ENCODE measurements at regions not wholly inside any gene's neighbourhood (a gene's known extent, or its start where the extent isn't known, plus 50 kb on each side); places are given as distances from the start of the nearest gene placed in this dataset.

DNA sequence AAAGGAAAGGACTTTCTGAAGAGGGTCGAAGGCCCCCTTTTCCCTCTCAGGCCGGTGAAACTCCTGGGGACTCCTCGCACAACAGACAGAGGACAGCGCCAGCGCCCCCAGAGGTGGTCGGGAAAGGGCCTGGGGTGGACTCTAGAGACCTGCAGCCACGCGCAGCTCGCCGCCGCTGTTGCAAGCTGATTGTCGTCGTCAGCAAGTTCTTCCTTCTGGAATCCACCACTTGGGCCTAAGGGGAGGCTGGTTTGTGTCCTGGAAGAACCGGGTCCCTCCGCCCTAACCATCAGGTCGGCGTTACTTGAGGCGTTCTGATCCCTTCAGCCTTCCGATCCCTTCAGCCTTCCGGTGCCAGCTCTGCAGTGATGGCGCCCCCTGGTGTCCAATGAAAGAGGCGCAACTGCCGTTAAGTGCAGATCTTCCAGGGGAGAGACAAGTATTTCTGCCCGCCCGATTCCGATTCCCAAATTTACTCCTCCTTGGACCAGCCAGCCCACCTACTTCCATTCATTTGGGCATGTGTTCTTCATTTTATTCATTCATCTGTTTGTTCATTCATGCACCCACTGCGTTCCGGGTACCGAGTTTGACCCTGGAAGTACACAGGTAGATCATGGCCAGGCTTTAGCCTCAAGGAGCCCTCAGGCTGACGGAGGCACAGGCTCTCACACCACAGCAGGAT, 77.2 kb upstream of the SLC6A11 start:
- DNase-seq, result peak in 13 of 14 donors; percentile 9 to 70 (median 36)

DNA sequence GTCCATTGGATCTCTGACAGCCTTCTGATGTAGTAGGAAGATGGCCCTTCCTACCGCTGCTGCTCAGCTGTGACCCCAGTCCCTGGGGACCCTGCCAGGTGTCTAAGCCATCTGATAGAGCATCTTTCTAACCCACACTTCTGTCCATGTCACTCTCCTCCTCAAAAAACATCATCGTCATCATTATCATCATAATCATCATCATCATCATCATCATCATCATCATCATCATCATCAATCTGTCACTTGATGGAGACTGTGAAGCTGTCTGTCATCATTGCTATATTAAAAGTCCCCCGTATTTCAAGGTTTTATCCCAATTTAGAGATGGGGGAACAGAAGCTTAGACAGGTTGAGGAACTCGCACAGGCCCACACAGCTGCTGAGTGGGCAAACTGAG, 75.1 kb upstream of the SLC6A11 start:
- DNase-seq, result no peak

DNA sequence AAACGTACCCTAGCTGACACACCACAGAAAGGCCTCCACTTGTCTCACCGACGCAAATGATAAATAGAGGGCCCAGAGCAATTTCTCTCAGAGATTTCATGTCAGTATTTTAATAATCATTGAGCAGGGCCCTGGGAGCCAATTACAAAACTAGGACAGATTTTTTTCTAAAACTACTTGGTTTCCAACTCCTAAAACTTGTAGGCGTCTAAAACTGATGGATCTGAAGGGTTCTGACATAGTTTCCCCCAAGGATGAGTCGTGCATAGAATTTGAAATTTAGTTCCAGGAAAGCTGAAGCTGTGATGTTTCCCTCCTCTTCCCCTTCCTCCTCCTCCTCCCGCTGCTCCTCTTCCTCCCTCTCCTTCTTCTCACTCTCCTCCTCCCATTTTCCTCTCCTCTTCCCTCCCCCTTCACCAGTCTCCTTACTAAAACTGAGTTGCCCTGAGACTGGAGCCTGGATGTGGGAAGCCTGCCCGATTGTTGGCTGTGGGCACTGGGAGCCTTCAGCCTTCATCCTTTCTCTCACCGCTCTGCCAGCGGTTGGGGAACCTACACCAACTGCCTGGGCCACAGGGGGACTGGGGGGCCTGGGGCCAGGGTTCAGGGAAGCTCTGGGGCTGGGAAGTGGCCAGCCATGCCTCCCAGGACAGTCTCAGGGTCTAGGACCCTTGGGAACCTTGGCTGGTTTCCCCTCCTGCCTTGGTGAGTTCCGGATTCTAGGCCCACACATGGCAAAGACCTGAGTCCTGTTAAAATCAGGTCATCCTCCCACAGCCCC, 73.9 kb upstream of the SLC6A11 start:
- DNase-seq, result no peak

DNA sequence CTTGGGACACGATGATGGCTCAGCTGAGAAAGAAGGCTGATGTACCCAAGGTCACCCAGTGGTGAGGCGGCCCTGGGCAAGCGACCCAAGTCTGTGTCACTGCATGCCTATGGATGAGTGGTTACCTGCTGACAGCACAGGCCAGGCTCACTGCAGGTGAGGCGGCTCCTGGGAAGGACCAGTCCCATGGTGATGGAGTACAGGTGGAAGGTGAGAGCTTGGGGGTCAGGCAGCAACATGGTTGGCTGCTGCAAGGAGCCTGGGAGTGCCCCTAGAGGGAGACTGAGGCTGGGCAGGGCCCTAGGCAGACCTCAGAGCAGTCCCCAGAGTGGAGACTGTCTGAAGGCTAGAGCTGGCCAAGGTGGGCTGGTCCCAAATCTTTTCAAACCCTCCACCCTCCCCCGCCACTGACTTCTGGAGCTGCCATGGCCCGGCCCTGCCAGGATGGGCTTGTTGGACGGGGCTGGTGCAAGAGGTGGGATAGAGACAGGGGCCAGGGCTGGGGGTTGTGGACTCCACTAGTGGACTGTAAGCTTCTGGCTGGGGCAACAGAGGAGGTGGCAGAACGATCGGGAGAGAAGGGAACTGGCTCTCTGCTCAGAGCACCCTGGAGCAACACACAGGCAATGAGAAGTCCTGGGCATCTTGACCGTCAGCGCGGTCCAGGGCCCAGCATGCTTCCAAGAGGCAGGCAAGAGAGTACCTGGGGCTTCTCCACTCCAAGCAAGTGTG, 72.5 kb upstream of the SLC6A11 start:
- DNase-seq, result no peak

DNA sequence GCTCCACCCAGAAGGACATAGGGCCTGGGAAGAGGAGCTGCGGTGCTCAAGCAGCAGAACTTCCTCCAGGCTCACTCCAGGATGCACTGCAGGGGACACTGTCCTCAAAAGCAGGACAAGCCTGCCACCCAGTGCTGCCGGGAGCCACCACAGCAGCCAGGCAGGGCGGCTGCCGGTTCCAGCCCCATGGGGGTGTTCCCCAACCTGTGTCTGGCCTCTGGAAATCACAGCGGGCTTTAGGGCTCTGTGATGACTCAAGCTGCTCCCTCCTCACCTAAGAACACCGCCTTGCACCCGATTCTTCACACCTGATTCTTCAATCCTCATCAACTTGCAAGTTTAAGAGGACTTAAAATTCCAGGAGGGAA, 71.9 kb upstream of the SLC6A11 start:
- DNase-seq, result no peak

DNA sequence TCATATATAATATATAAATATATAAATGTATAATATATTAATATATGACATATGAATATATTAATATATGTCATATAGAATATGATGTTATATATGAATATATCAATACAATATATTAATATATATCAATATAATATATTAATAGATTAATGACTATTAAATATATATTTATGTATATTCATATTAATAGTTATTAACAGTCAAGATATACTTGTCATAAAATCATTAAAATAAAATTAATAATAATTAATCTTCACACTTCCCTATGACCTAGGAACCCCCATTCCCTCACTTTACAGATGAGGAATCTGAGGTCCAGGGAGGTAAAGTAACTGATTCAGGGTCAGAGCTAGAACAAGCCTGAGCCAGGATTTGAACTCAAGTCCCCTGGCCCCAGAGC, 70.6 kb upstream of the SLC6A11 start:
- DNase-seq, result no peak

DNA sequence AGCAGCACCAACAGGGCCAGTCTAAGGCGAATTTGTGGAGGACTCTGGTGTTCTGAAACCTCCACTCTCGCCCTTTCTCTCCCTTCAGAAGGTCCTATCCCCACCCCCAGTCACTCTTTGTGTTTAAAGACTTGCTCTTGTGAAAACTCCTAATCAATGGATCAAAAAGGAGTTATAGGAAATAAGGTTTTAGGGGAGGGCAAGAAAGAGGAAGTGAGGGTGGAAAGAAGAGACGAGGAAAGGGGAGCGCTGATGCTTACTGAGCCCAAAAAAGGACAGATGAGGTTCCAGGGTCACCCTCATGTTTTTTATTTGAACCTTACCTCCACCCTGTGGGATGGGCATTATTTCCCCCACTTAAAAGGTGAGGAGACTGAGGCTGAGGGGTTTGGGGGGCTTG, 70.0 kb upstream of the SLC6A11 start:
- no peak for DNase-seq

DNA sequence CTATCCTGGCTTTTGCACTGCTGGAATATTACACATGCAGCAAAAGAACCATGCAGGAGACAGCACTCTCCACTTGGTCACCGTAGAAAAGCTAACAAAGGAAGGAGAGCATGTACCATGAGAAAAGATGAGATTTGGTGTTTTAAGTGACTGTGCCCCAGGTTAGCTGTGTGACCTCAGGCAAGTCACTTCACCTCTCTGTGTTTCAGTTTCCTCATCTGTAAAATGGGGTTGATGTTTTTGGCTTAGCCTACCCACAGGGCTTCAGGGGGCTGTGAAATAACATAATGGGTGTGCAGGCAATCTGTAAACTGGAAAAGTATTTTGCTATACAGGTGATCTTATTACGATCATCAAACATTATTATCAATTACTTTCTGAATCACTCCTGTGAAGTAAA, 69.3 kb upstream of the SLC6A11 start:
- no peak for DNase-seq

DNA sequence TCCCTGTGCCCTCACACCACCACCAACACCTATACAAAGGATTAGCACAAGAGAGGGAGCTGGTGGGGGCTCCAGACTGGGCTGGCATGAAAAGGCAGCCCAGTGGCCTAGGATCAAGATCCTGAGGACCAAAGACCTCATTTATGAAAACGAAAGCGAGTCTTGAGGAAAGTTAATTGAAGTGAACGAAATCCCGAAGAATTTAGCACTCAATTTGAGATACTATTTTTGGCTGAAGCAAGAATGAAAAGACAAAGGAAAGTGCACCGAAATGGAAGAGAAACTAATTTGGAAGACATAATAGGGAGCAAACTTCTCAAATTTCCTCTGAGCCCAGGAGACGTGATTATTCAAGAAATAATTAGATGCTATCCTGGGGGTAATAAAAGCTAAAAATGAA, 68.7 kb upstream of the SLC6A11 start:
- DNase-seq, result no peak

DNA sequence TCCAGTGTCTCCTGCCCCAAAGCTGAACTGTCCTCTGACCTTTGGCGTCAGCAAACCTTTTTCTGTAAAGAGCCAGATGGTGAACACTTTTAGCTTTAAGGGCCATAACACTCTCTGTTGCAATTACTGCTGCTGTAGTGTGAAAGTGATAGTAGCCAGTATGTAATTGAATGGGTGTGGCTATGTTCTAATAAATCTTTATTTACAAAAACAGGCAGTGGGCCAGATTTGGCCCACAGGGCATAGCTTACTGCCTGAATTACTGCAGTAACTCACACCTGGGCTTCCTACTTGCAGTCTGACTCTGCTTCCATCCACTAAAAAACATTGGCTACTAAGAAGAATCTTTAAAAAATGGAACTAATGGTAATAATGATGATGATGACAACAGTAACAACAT, 68.0 kb upstream of the SLC6A11 start:
- no peak for DNase-seq

DNA sequence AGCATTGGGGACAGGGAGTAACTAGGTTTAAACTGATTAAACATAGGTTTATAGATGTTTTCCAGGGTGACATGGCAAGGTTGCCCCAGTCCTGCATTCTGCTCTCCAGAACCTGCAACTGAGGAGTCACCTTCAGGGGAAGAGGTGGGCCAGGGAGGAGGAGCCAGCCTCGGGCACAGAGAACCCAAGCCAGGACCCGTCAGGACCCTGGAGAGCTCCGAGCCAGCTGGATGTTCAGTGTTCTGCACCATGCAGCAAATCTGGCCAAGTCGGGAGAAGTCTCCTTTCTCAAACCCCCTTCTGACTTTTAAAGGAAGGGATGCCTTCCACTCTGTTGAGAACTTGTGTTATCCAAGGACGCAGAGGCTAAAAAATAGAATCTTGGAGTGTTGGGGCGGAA, 62.1 kb upstream of the SLC6A11 start:
- DNase-seq, result no peak

DNA sequence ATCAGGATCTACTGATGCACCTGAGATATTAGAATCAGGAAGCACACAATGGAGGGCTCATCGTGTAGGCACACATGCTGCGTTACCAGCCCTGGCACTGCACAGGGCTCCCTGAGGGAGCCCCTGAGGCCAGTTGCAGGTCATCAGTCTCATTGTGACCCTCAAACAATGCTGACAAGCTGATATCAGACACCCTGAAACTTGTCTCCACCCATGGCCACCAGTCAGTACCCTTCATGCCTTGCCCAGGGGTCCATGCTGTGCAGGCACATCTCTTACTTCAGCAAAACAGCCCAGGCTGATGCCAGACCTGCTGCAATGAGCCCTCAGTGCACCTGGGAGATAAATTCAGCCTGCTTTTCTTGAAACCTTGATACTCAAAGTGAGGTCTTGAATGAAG, 59.5 kb upstream of the SLC6A11 start:
- no peak for DNase-seq

DNA sequence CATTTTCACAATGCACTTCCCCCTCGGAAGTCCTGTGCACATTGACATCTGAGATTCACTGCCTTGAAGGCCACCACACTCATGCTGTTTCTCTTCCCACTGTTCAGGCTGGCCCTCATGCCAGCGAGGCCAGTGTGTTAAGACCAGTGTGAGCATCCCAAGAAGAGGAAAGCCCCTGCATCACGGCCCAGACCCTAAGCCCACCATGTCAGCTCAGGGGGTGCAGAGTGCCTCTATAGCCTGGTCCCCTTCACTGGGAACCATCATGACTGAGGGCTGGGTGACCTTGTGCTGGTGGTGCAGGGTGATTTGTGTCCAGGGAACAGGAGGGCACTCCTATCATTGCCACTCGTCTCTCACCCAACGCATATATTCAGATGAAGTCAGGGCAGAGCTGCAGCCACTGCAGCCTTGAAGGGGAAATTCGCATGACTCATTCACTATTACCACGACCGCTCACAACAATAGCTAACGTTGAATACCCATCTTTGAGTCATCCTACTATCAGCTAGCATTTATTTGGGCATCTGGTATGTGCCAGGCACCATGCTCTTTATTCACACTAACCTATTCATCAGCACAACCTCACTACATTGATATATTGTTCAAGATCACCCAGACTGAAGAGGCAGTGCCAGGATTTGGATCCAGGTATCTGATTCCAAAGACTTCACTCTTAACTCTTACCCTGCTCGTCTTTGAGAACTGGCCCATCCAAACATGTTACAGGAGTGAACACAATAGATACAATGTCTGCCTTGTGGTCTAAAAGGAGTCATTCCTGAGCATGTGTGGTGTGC, 58.8 kb upstream of the SLC6A11 start:
- no peak for DNase-seq

DNA sequence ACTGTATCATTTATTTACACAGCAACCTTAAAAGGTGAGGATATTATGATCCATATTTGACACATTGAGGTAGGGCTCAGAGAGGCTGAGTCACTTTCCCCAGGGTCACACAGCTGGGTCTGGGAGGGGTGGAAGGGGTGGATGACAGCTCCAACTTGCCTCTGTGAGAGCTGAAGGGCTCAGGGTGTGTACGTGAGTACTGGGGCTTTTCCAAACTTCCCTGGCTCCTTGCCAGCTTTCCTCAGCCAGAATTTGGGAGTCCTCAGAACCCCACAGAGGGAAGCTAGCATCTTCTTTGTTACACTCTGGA, 58.3 kb upstream of the SLC6A11 start:
- no peak for DNase-seq

DNA sequence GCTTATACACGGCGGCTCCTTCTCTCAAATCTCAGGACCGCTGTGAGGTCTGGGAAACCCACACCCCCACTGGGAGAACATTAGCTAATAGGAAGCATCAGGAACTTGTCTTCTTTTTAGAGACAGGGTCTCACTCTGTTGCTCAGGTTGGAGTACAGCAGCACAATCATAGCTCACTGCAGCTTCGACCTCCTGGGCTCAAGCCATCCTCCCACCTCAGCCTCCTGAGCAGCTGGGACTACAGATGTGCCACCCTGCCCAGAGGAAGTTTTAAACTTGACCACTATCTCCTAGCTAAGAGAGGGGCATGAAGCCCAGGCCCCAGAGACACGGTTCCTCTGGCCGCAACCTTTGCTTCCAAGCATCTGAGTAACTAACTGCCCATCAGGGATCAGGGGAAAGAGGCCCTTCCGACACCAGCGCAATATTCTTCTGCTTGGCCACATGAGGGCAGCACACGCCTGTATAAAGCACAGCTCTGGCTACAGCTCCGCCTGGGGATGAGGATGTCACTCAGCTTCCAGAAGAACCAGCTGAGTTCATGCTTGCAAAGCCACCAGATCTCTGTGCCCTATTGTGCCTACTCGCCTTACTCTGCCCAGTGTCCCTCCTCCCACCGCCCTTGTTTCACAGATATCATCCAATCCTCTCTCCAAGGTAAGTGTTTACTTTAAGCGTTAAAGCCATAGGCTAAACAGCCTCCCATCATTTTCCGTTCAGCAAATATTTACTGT, 57.6 kb upstream of the SLC6A11 start:
- DNase-seq, result peak in 12 of 14 donors; percentile 28 to 68 (median 58)

DNA sequence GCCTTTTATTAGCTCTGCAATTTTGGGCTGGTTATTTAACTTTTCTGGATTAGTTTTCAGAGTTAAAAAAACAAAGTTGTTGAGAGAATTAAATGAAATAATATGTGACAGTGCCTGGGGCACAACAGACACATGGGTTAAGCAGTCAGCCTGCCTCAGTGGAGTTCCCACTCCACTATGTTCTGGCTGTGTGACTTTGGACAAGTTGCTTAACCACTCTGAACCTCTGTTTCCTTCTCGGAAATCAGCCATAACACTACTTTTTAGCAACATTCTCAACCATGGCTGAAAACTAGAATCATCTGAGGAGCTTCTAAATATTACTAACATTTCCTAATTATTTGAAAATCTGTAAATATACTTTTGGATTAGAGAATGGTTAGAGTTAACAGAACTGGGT, 56.5 kb upstream of the SLC6A11 start:
- no peak for DNase-seq

DNA sequence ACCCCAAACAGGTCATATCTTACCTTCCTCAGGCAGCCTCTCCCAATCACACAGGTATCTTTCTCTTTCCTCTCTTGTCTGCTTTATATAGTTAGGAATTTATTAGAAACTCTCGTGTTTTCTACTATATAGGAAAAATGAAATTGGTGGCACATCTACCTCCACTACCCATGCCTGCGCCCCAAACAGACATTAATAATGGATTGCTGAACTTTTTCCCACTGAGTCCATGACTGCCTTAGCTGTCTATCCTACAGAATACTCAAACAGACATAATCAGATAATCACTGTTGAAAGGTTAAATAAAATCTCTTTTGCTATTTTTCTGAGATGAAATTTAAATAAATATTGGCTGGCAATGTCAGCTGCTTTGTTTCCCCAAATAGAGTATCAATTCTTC, 55.8 kb upstream of the SLC6A11 start:
- DNase-seq, result no peak

DNA sequence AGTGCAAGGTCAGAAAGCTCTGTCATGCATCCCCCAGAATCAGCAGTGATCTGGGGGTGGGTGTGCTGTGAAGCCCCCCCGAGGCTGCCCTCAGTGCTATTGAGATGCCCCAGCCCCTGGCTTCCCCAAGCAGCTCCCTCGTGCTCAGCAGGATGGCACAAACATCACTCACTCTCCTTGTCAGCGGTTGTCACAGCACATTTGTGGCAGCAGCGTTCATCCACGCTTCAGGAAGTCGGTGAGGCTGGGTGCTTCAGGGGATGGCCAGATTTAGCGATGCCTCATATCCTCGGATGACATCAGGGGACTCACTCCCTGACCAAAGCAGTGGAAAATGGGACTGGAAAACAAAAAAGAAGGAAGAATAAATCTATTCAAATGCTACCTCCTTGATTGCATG, 54.4 kb upstream of the SLC6A11 start:
- no peak for DNase-seq

DNA sequence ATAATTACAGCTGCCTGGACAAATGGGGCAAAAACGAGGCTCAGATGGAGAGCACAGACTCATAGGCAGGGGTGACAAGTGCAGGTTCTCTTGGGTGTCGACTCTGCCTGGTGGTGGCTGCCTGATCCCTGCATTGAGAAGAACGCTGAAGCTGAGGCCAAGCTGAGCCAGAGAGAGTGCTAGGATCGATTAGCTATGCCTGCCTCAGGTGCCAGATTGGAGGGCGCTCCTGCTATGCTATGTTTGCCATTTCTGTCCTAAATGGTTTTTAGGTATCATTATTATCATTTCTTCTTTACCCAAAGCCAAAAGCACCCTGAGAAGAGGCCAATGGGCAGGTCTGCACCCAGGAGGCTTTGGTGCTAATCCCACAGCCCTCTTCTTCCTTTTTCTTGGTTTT, 53.9 kb upstream of the SLC6A11 start:
- DNase-seq, result no peak

DNA sequence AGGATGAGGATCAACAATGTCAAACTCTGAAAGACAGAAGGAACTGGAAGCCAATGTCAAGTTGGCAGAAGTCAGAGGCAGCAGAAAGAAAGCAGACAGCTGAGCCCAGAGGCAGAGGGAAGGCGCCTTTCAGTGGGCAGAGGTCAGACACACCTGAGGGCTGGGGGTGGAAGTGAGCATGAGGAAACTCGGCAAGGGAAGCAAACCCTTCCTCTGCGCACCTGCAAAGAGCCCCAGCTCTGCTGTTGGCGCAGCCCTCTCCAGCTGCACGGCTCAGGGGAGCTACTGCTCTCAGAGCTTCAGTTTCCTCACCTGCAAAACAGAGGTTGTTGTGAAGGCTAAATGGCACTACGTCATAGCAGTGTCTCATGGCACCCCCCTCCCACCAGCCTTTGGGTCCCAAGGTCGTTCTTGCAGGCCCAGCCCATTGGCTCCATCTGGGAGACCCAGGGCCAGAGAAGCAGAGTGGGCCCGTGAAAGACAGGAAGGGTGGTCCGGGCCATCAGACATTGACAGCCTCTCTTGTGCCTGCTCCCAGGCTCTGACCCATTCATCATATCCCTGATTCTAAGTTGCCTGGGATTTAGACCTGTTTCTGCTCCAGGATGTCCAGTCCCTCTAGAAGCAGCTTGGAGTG, 53.3 kb upstream of the SLC6A11 start:
- DNase-seq, result no peak

DNA sequence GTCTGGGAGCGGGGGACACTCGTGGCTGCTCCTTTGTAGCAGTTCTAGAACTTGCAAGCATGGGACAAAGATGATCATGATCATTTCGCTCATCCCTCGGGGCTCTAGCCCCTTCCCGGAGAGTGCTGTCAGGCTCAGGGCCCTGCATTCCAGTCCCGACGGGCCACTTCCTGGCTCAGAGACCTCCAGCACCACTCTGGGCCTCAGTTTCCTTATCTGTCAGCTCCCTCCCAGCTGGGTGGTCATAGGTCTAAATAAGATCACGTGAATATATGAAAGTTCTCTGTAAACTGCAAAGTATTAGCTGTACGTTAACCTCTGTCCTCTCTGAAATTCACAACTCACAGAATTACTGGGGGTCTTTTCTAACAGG, 52.8 kb upstream of the SLC6A11 start:
- DNase-seq, result no peak

DNA sequence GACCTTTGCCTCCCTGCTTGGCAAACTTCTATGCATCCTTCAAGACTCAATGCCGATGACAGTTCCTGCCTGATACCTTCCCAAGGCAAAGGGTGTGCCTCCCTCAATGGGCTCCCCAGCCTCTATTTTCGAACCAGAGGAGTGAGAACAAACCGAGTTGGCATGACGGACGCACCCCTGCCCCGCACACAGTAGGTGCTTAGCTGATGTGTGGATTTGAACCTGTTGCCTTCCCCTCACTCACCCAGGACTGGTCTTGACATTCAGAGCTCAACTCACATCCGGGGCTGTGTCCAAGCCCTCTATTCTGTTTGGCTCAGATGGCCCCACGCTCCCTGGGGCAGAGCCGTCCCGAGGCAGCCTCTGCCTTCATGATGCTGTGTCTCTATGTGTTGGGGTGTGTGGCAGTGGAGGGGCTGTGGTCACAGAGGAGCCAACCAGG, 52.2 kb upstream of the SLC6A11 start:
- DNase-seq, result no peak

Data from C1 segment of cervical spinal cord (tissue), 14 donors.